ENCODE measurements at regions not wholly inside any gene's neighbourhood (a gene's known extent, or its start where the extent isn't known, plus 50 kb on each side); places are given as distances from the start of the nearest gene placed in this dataset.

GRCh38 chr5:174311531-174312269, 266.2 kb downstream of the NSG2 start:
- no peak for TF ChIP-seq POLR2A (IDR thresholded peaks at IDR 0.05; ENCODE audit: low read length)
- no peak for TF ChIP-seq GATA1 (IDR thresholded peaks at IDR 0.05; ENCODE audit: low read depth, low read length)

Data from erythroblast (primary cell).